ENCODE measurements at regions not wholly inside any gene's neighbourhood (a gene's known extent, or its start where the extent isn't known, plus 50 kb on each side); places are given as distances from the start of the nearest gene placed in this dataset.
A peak's percentile ranks its signal among the peaks of the same experiment; 100 is the strongest.

DNA sequence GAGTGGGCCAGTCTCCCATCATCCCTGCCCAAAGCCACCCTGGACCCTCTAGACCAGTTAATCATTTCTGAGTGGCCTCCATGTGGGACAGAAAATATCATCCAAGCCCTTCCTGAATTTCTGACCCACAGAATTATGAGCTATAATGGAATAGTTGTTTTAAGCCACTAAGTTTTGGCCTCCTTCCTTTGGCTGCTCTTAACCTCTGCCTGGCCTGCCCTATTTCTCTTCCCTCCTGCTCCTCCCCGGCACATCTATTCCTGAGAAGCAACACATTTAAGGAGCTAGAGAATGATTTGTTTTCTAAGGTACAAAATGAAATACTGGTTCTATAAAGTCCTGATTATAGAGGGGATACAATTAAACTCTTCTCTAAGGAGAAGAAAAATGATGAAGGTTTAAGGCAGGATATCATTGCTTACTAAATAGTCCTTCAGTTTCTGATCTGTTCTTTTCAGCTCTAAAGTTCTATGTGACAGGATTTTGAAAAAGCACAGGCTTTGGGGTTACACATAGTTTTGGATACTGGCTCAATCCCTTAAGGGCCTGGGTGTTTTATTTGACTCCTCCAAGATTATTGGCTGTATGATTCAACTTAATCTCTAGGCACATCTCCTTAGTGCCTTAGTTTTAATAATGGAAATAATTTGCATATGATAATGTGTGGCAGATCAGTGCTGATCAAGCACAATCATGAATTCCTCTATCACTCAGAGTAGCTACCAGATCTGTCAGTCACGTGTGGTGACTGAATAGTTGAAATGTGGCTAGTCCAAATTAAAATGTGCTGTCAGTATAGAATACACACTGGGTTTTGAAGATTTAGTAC is 240.3 kb downstream of the VAPA start (continued):
- TF ChIP-seq, protein P1, sequence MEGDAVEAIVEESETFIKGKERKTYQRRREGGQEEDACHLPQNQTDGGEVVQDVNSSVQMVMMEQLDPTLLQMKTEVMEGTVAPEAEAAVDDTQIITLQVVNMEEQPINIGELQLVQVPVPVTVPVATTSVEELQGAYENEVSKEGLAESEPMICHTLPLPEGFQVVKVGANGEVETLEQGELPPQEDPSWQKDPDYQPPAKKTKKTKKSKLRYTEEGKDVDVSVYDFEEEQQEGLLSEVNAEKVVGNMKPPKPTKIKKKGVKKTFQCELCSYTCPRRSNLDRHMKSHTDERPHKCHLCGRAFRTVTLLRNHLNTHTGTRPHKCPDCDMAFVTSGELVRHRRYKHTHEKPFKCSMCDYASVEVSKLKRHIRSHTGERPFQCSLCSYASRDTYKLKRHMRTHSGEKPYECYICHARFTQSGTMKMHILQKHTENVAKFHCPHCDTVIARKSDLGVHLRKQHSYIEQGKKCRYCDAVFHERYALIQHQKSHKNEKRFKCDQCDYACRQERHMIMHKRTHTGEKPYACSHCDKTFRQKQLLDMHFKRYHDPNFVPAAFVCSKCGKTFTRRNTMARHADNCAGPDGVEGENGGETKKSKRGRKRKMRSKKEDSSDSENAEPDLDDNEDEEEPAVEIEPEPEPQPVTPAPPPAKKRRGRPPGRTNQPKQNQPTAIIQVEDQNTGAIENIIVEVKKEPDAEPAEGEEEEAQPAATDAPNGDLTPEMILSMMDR (conservative IDR thresholded peaks at IDR 0.05; ENCODE audit: low read depth in 2 of 2) = no peak
- TF ChIP-seq, protein P2, sequence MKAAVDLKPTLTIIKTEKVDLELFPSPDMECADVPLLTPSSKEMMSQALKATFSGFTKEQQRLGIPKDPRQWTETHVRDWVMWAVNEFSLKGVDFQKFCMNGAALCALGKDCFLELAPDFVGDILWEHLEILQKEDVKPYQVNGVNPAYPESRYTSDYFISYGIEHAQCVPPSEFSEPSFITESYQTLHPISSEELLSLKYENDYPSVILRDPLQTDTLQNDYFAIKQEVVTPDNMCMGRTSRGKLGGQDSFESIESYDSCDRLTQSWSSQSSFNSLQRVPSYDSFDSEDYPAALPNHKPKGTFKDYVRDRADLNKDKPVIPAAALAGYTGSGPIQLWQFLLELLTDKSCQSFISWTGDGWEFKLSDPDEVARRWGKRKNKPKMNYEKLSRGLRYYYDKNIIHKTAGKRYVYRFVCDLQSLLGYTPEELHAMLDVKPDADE (IDR thresholded peaks at IDR 0.05) = no peak

DNA sequence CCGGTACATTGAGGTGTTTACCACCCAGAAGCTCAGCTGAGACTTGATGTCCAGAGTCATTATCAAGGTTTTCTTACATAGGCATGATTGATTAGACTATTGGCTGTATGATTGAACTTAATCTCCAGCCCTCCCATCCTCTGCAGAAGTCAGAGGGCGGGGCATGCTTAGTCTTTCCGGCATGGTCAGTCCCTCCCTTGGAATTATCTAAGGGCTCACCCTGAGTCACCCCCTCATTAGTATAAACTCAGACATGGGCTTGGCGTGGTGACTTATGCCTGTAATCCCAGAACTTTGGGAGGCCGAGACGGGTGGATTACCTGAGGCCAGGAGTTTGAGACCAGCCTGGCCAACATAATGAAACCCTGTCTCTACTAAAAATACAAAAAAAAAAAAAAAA is 243.9 kb downstream of the VAPA start:
- Mint-ChIP-seq H3K4me1 (peaks cover 8% of the 10 kb centered on the region; the same call in 2 of the 3 replicates), H3K4me3 (no peak overlapping the region), H3K27ac (no peak overlapping the region), H3K27me3 (ENCODE audit: insufficient read depth, low read depth, poor library complexity) (peaks cover 7% of the 10 kb centered on the region), H3K9me3 (peaks cover 2% of the 10 kb centered on the region; the same call in 1 of the 3 replicates), H3K36me3 (ENCODE audit: low read depth) (no peaks in the 10 kb centered on the region)
- no peak for TF ChIP-seq STAT1 (IDR thresholded peaks at IDR 0.05; ENCODE audit: unreplicated experiment)
- TF ChIP-seq EZH2 (IDR thresholded peaks at IDR 0.05; ENCODE audit: low read depth, unreplicated experiment) = no peak
- TF ChIP-seq EZH2phosphoT487 (IDR thresholded peaks at IDR 0.05; ENCODE audit: unreplicated experiment) = no peak
- TF ChIP-seq, protein P2 (IDR thresholded peaks at IDR 0.05) = no peak
- no peak for TF ChIP-seq ZNF114 (CRISPR knock-in tag; IDR thresholded peaks at IDR 0.05)
- Histone ChIP-seq H3F3A (replicated peaks; ENCODE audit: low read depth) (no peaks in the 10 kb centered on the region), H3K36me3 (ENCODE audit: insufficient read depth) (no peaks in the 10 kb centered on the region), H3K27ac (ENCODE audit: low read depth) (no peak overlapping the region), H3K27me3 (ENCODE audit: insufficient read depth) (no peaks in the 10 kb centered on the region), H4K20me1 (replicated peaks; ENCODE audit: insufficient read depth) (no peaks in the 10 kb centered on the region), H3K4me2 (peak overlapping the region; percentile 3; the same call in 1 of the 2 replicates), H2AFZ (no peak overlapping the region), H3K9me2 (ENCODE audit: insufficient read depth) (peaks cover 7% of the 10 kb centered on the region; the same call in 1 of the 2 replicates), H3K79me2 (replicated peaks; ENCODE audit: insufficient read depth) (no peaks in the 10 kb centered on the region), H3K4me3 (no peak overlapping the region), H3K4me1 (ENCODE audit: insufficient read depth) (no peaks in the 10 kb centered on the region)
- ATAC-seq = no peak
- no peak for DNase-seq (ENCODE audit: low spot score)

DNA sequence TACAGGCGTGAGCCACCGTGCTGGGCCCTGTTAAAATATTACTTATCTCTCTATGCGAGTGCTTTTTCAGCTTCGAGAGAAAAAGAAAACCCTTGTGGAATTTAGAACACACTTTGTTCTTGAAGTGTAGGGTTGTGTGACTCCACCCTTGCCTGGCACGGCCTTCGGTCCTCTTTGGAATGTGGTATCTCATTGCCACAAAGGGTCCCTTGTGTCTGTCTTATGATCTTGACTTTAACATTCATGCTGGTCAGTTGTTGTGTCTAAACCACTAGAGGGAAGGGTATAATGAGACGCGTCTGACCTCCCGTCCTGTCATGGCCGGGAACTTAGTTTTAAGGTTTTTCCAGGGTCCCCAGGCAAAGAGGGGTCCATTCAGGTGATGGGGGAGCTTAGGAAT is 246.4 kb downstream of the VAPA start:
- Mint-ChIP-seq H3K27ac (no peak overlapping the region), H3K9me3 (peaks cover 2% of the 10 kb centered on the region; the same call in 1 of the 3 replicates), H3K4me1 (peaks cover 8% of the 10 kb centered on the region; the same call in 2 of the 3 replicates), H3K27me3 (ENCODE audit: insufficient read depth, low read depth, poor library complexity) (peaks cover 7% of the 10 kb centered on the region), H3K4me3 (no peak overlapping the region), H3K36me3 (ENCODE audit: low read depth) (no peaks in the 10 kb centered on the region)
- Histone ChIP-seq H2AFZ (no peak overlapping the region), H3F3A (replicated peaks; ENCODE audit: low read depth) (no peaks in the 10 kb centered on the region), H3K4me2 (no peak overlapping the region), H3K4me1 (ENCODE audit: insufficient read depth) (no peaks in the 10 kb centered on the region), H3K4me3 (no peak overlapping the region), H3K27me3 (ENCODE audit: insufficient read depth) (no peaks in the 10 kb centered on the region), H3K9me2 (ENCODE audit: insufficient read depth) (peaks cover 7% of the 10 kb centered on the region; the same call in 1 of the 2 replicates), H3K79me2 (replicated peaks; ENCODE audit: insufficient read depth) (no peaks in the 10 kb centered on the region), H3K27ac (ENCODE audit: low read depth) (no peak overlapping the region), H3K36me3 (ENCODE audit: insufficient read depth) (no peaks in the 10 kb centered on the region), H4K20me1 (replicated peaks; ENCODE audit: insufficient read depth) (no peaks in the 10 kb centered on the region)
- ATAC-seq = no peak
- no peak for DNase-seq (ENCODE audit: low spot score)
- TF ChIP-seq, protein P3, sequence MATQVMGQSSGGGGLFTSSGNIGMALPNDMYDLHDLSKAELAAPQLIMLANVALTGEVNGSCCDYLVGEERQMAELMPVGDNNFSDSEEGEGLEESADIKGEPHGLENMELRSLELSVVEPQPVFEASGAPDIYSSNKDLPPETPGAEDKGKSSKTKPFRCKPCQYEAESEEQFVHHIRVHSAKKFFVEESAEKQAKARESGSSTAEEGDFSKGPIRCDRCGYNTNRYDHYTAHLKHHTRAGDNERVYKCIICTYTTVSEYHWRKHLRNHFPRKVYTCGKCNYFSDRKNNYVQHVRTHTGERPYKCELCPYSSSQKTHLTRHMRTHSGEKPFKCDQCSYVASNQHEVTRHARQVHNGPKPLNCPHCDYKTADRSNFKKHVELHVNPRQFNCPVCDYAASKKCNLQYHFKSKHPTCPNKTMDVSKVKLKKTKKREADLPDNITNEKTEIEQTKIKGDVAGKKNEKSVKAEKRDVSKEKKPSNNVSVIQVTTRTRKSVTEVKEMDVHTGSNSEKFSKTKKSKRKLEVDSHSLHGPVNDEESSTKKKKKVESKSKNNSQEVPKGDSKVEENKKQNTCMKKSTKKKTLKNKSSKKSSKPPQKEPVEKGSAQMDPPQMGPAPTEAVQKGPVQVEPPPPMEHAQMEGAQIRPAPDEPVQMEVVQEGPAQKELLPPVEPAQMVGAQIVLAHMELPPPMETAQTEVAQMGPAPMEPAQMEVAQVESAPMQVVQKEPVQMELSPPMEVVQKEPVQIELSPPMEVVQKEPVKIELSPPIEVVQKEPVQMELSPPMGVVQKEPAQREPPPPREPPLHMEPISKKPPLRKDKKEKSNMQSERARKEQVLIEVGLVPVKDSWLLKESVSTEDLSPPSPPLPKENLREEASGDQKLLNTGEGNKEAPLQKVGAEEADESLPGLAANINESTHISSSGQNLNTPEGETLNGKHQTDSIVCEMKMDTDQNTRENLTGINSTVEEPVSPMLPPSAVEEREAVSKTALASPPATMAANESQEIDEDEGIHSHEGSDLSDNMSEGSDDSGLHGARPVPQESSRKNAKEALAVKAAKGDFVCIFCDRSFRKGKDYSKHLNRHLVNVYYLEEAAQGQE (IDR thresholded peaks at IDR 0.05; ENCODE audit: unreplicated experiment) = no peak
- TF ChIP-seq, protein P2 (IDR thresholded peaks at IDR 0.05) = no peak
- no peak for TF ChIP-seq CREB1 (CRISPR knock-in tag; IDR thresholded peaks at IDR 0.05; ENCODE audit: low read depth)
- TF ChIP-seq EZH2phosphoT487 (IDR thresholded peaks at IDR 0.05; ENCODE audit: unreplicated experiment) = no peak
- TF ChIP-seq ZNF331 (CRISPR knock-in tag; IDR thresholded peaks at IDR 0.05; ENCODE audit: low read depth) = no peak
- TF ChIP-seq, protein P1 (conservative IDR thresholded peaks at IDR 0.05; ENCODE audit: low read depth in 2 of 2) = no peak
